ENCODE measurements at regions not wholly inside any gene's neighbourhood (a gene's known extent, or its start where the extent isn't known, plus 50 kb on each side); places are given as distances from the start of the nearest gene placed in this dataset.

GRCh38 chr4:32879913-32880312, 2159.7 kb downstream of the PCDH7 start:
- no peak for TF ChIP-seq CTCF (IDR thresholded peaks at IDR 0.05)
- no peak for TF ChIP-seq POLR2A (IDR thresholded peaks at IDR 0.05)

Data from adrenal gland (tissue), 5 donors.